Body of pancreas (tissue), 4 donors: ENCODE measurements at regions not wholly inside any gene's neighbourhood (a gene's known extent, or its start where the extent isn't known, plus 50 kb on each side); places are given as distances from the start of the nearest gene placed in this dataset.

Experiments used
- ATAC-seq: fragments of 150-250 bp; one replicate; pipeline ENCODE4 v1.9.1; 2016
- DNase-seq, 4 donors: peaks; one replicate each; pipeline ENCODE4 v3.0.0-alpha.2; 2019
- H3K27ac ChIP-seq, 4 donors: fragments of 200-600 bp; sonication (generic); 1 replicate in 3 of 4; 2 replicates in 1 of 4; pipeline versions ENCODE4 v1.5.1 to v1.6.1; 2016 to 2019; ENCODE audit warnings: mild to moderate bottlenecking in 1 of 4, mixed read lengths in 1 of 4, moderate library complexity in 1 of 4
- H3K27me3 ChIP-seq, 2 donors: fragments of 200-600 bp; sonication (generic); one replicate each; pipeline ENCODE4 v1.6.0; 2016; ENCODE audit warnings: mild to moderate bottlenecking in 1 of 2
- H3K36me3 ChIP-seq, 2 donors: fragments of 200-600 bp; sonication (generic); replicated peaks in 1 of 2; 2 replicates each; pipeline ENCODE4 v1.5.1; 2016; ENCODE audit warnings: low read depth in 2 of 2; ENCODE audit not compliant: insufficient read depth in 1 of 2
- H3K4me1 ChIP-seq: fragments of 200-600 bp; sonication (generic); one replicate; pipeline ENCODE4 v1.6.0; 2016
- H3K4me3 ChIP-seq, 2 donors: fragments of 200-600 bp; sonication (generic); 1 replicate in 1 of 2; 2 replicates in 1 of 2; pipeline ENCODE4 v1.5.1; 2016 to 2019
- H3K9me3 ChIP-seq, 3 donors: fragments of 200-600 bp; sonication (generic); 1 replicate in 2 of 3; 2 replicates in 1 of 3; pipeline ENCODE4 v1.5.1; 2016
- POLR2A ChIP-seq, 3 donors: fragments of 450-650 bp; IDR thresholded peaks; one replicate each; pipeline ENCODE4 v1.6.1; 2016; ENCODE audit warnings: antibody characterized with exemption in 3 of 3, mild to moderate bottlenecking in 2 of 3
- WGBS, 2 donors: methylation state at CpG; one replicate each; pipeline ENCODE4 v1.1.5; 2017; 5-methylcytosine and 5-hydroxymethylcytosine counted together
- intact Hi-C: fragments of 100-400 bp; cut with DNase I; formaldehyde crosslinking; loops from one replicate; pipeline ENCODE4 v1.15.1; 2023
- TF ChIP-seq, protein P1 (sequence below), 7 experiments: fragments of 450-650 bp in 4 of 7; fragments of 200-600 bp in 3 of 7; sonication (generic) in 3 of 7; IDR thresholded peaks; one replicate each; pipeline ENCODE4 v1.5.1; 2016 to 2019; ENCODE audit warnings: antibody characterized with exemption in 7 of 7

DNA sequence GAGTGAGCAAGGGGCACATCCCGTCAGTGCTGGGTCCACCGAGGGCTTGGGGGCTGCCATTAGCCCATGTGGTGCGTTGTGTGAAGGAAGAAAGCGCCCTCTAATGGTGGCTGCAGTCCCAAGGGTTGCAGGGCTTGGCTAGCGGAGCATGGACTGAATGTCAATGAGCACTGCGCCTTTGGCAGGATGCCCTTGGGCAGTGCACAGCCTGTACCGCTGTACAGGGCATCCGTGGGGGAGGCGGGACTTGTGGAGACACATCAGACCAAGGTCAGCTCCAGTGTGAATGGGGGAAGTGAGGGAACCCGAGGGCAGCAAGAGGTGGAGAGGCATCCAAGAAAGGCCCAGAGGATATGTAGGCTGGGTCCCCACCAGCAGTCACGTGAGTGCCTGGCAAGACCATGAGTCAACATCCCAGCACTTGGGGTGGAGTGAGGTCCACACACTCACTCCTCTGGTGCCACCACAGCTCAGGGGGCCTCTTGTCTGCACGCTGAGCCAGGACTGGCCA, 75.5 kb upstream of the MED9 start:
- H3K9me3 ChIP-seq, result no peaks in the 10 kb centered on the region
- no peaks in the 10 kb centered on the region for H3K4me1 ChIP-seq
- ATAC-seq, result no peak
- no peaks in the 10 kb centered on the region for H3K27me3 ChIP-seq
- no peaks in the 10 kb centered on the region for H3K36me3 ChIP-seq
- TF ChIP-seq, protein P1, sequence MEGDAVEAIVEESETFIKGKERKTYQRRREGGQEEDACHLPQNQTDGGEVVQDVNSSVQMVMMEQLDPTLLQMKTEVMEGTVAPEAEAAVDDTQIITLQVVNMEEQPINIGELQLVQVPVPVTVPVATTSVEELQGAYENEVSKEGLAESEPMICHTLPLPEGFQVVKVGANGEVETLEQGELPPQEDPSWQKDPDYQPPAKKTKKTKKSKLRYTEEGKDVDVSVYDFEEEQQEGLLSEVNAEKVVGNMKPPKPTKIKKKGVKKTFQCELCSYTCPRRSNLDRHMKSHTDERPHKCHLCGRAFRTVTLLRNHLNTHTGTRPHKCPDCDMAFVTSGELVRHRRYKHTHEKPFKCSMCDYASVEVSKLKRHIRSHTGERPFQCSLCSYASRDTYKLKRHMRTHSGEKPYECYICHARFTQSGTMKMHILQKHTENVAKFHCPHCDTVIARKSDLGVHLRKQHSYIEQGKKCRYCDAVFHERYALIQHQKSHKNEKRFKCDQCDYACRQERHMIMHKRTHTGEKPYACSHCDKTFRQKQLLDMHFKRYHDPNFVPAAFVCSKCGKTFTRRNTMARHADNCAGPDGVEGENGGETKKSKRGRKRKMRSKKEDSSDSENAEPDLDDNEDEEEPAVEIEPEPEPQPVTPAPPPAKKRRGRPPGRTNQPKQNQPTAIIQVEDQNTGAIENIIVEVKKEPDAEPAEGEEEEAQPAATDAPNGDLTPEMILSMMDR (IDR thresholded peaks at IDR 0.05), result no peak
- no peak for TF ChIP-seq POLR2A (IDR thresholded peaks at IDR 0.05)
- peak in 2 of 4 donors; percentile 36 to 43 for DNase-seq
- WGBS, 2 donors, result 46 to 72% methylated on average over 8 to 12 of the region's 12 CpGs
- no peak overlapping the region for H3K4me3 ChIP-seq
- intact Hi-C loops, result no loop called here
- H3K27ac ChIP-seq, result no peak overlapping the region

DNA sequence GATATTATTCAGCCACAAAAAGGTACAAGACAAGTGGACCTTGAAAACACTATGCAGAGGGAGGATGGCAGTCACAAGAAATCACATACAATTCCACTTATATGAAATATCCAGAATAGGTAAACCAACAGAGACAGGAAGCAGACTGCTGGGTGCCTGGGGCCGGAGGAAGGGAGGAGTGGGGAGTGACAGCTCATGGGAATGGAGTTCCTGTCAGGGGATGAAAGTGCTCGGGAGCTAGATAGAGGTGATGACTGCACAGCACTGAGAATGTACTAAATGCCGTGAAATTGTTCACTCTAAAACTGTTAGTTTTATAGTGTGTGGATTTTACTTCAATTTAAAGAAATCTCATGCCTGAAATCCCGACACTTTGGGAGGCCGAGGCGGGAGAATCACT, 74.2 kb upstream of the MED9 start:
- WGBS, 2 donors, result 73 to 78% methylated on average over 6 of the region's 6 CpGs
- ATAC-seq (no peak), DNase-seq (no peak)
- Histone ChIP-seq H3K27me3 (no peaks in the 10 kb centered on the region), H3K4me3 (no peak overlapping the region), H3K9me3 (no peaks in the 10 kb centered on the region), H3K36me3 (no peaks in the 10 kb centered on the region), H3K27ac (no peak overlapping the region), H3K4me1 (no peaks in the 10 kb centered on the region)
- intact Hi-C loops, result no loop called here
- TF ChIP-seq, protein P1 (IDR thresholded peaks at IDR 0.05), result no peak
- TF ChIP-seq POLR2A (IDR thresholded peaks at IDR 0.05), result no peak

DNA sequence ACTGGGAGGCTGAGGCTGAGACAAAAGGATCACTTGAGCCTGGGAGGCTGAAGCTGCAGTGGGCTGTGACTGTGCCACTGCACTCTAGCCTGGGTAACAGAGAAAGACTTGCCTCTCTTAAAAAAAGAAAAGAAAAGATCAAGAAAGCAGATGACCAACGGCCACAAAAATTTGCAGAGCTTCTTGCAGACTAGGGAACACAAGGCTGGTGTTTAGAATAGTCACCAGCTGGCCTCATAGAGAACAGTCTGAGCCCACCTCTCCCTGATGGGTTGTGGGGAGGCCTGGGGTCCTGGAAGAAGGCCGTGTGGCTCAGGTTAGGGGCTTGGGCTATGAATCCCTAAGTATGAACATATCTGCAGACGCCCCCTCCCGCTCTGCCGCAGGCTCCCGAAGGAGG, 73.7 kb upstream of the MED9 start:
- no peak overlapping the region for H3K27ac ChIP-seq
- H3K27me3 ChIP-seq, result no peaks in the 10 kb centered on the region
- H3K4me1 ChIP-seq, result peaks cover 2% of the 10 kb centered on the region
- no peak overlapping the region for H3K4me3 ChIP-seq
- H3K9me3 ChIP-seq, result no peaks in the 10 kb centered on the region
- intact Hi-C loops, result no loop called here
- 66 to 83% methylated on average over 5 to 6 of the region's 6 CpGs for WGBS, 2 donors
- ATAC-seq, result no peak
- TF ChIP-seq POLR2A (IDR thresholded peaks at IDR 0.05), result no peak
- TF ChIP-seq, protein P1 (IDR thresholded peaks at IDR 0.05), result no peak
- H3K36me3 ChIP-seq, result no peaks in the 10 kb centered on the region
- DNase-seq, result no peak

DNA sequence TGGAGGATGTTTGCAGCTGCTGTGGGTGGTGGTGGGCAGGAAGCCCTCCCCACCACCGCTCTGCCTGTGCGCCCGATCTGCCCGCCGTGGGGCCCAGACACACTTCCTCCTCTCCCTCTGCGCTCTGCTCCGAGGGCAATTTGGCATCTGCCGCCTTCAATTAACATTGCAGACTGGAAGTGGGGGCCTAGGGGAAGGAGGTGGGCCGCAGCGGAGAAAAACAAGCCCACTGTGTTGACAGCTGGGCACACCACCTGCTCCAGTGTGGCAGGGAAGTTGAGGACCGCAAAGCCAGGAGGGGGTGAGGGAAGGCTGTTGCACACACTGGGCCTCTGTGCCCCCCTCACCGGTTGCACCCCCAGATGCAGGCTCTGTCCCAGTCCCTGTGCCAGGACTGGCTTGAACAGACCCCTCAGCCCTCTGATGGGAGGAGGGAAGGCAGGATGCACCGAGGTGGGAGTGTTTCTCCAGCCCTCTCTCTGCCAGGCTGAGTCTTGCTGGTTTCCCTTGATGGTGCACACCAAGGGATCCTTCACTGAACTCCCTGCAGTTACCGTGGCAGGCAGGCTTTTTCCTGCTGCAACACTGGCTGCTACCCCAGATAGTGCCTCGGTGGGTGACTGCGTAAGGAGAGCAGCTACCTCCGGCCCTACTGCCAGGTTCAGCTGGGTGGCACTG, 72.8 kb upstream of the MED9 start:
- Histone ChIP-seq H3K9me3 (no peaks in the 10 kb centered on the region), H3K27me3 (no peaks in the 10 kb centered on the region), H3K4me3 (no peak overlapping the region), H3K4me1 (peaks cover 12% of the 10 kb centered on the region), H3K27ac (no peak overlapping the region), H3K36me3 (no peaks in the 10 kb centered on the region)
- WGBS, 2 donors, result 50 to 76% methylated on average over 11 to 17 of the region's 17 CpGs
- DNase-seq (peak in 2 of 4 donors; percentile 25 to 33), ATAC-seq (no peak)
- TF ChIP-seq, protein P1 (IDR thresholded peaks at IDR 0.05), result no peak
- no peak for TF ChIP-seq POLR2A (IDR thresholded peaks at IDR 0.05)
- intact Hi-C loops, result no loop called here

DNA sequence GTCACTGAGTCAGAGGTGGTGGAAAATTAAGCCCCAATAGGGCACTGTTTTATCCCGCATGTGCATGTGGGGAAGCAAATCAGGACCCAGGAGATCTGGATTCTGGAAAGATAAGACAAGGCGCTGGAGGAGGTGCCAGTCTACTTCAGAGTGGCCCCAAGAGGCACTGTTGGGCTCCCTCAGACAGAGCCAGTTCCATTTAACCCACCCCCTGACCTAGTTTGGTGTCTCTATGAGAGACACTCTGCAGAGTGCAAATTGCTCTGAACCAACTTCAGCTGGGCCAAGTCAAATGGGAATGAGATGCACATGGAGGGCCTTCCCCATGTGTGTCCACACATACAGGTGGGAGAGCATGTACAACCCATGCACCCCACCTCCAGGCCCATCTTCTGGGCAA, 71.1 kb upstream of the MED9 start:
- Histone ChIP-seq H3K9me3 (no peaks in the 10 kb centered on the region), H3K27me3 (no peaks in the 10 kb centered on the region), H3K27ac (no peak overlapping the region), H3K4me1 (peaks cover 13% of the 10 kb centered on the region), H3K4me3 (no peak overlapping the region), H3K36me3 (no peaks in the 10 kb centered on the region)
- intact Hi-C loops, result no loop called here
- TF ChIP-seq, protein P1 (IDR thresholded peaks at IDR 0.05), result no peak
- no peak for TF ChIP-seq POLR2A (IDR thresholded peaks at IDR 0.05)
- no peak for DNase-seq
- no peak for ATAC-seq
- 78 to 90% methylated on average over 2 of the region's 2 CpGs for WGBS, 2 donors
